T-helper 2 cell (primary cell): ENCODE measurements at regions not wholly inside any gene's neighbourhood (a gene's known extent, or its start where the extent isn't known, plus 50 kb on each side); places are given as distances from the start of the nearest gene placed in this dataset.
A peak's percentile ranks its signal among the peaks of the same experiment; 100 is the strongest.

Experiments
- DNase-seq, 5 experiments: peaks; one replicate each; pipeline versions ENCODE4 v3.0.0 to v3.0.0-alpha.2; 2012 to 2022

- no peak for DNase-seq
These were observed 97.2 kb downstream of the TRIM36 start for GRCh38 chr5:115072266-115073064.

- no peak for DNase-seq
These were observed 99.0 kb downstream of the TRIM36 start for GRCh38 chr5:115070737-115071136.

- DNase-seq: peak in 1 of 5 experiments; percentile 14
These were observed 100.4 kb downstream of the TRIM36 start for GRCh38 chr5:115069087-115069968.

GRCh38 chr5:115068239-115069086 is 101.2 kb downstream of the TRIM36 start:
- peak in 2 of 5 experiments; percentile 7 to 57 for DNase-seq

- DNase-seq: no peak
These were observed 105.3 kb downstream of the TRIM36 start for GRCh38 chr5:115064380-115064779.

GRCh38 chr5:115054387-115054951 is 115.2 kb downstream of the TRIM36 start:
- no peak for DNase-seq

- no peak for DNase-seq
These were observed 116.8 kb downstream of the TRIM36 start for GRCh38 chr5:115052948-115053347.

GRCh38 chr5:115050866-115051265 is 118.8 kb downstream of the TRIM36 start:
- DNase-seq: no peak

- DNase-seq: peak in 1 of 5 experiments; percentile 3
These were observed 135.8 kb downstream of the TRIM36 start for GRCh38 chr5:115033861-115034260.

GRCh38 chr5:115028557-115028956 is 141.2 kb downstream of the TRIM36 start:
- DNase-seq: no peak

- no peak for DNase-seq
These were observed 144.8 kb downstream of the TRIM36 start for GRCh38 chr5:115024922-115025321.

- DNase-seq: no peak
These were observed 147.4 kb downstream of the TRIM36 start for GRCh38 chr5:115022303-115022702.

- no peak for DNase-seq
These were observed 153.1 kb downstream of the TRIM36 start for GRCh38 chr5:115016646-115017045.

- DNase-seq: no peak
These were observed 170.5 kb downstream of the TRIM36 start for GRCh38 chr5:114999176-114999575.

GRCh38 chr5:114989512-114989911 is 180.2 kb downstream of the TRIM36 start:
- DNase-seq: no peak

GRCh38 chr5:114988096-114988495 is 181.6 kb downstream of the TRIM36 start:
- DNase-seq: no peak

GRCh38 chr5:114984796-114985195 is 184.9 kb downstream of the TRIM36 start:
- DNase-seq: no peak

GRCh38 chr5:114981111-114981510 is 188.6 kb downstream of the TRIM36 start:
- no peak for DNase-seq

GRCh38 chr5:114977979-114978573 is 191.6 kb downstream of the TRIM36 start:
- no peak for DNase-seq

GRCh38 chr5:114969482-114969881 is 200.2 kb downstream of the TRIM36 start:
- no peak for DNase-seq

- no peak for DNase-seq
These were observed 212.3 kb downstream of the TRIM36 start for GRCh38 chr5:114957384-114957783.

GRCh38 chr5:114953565-114953964 is 216.1 kb downstream of the TRIM36 start:
- no peak for DNase-seq
